ENCODE measurements at regions not wholly inside any gene's neighbourhood (a gene's known extent, or its start where the extent isn't known, plus 50 kb on each side); places are given as distances from the start of the nearest gene placed in this dataset.

DNA sequence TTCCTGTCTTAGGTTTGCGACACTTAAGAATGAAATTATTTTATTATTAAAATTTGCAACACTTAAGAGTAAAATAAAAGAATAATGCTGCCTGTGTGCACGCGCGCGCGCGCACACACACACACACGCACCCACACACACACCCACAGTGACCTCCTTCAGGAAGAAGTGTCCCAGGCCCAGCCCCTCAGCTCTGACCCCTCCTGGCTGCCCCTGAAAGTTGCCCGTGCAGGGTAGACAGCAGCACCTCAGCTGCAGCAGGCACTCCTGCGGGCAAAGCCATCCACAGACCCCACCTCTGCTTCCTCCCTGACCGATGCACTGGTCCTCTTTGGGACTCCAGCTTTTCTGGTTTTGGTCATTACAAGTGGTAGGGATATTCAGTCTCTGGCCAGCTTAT lies 478.2 kb downstream of the NTRK3 start:
- CTCF ChIA-PET, result no interaction called here
- no peak overlapping the region for H3K27ac Mint-ChIP-seq

GRCh38 chr15:87777054-87777561 lies 479.4 kb downstream of the NTRK3 start:
- no peaks in the 10 kb centered on the region for H3K4me1 Mint-ChIP-seq
- ChIA-PET POLR2A (no interaction called here), CTCF (no interaction called here)
- DNase-seq, result no peak
- no peaks in the 10 kb centered on the region for H3K36me3 Mint-ChIP-seq
- H3K27me3 Mint-ChIP-seq, result peaks cover 4% of the 10 kb centered on the region in 2 donors
- Histone ChIP-seq H3K4me1 (ENCODE audit: insufficient read depth, low read length) (no peaks in the 10 kb centered on the region), H3K9me3 (ENCODE audit: low read length) (no peaks in the 10 kb centered on the region), H3K27ac (ENCODE audit: low read depth, low read length) (no peak overlapping the region), H3K4me3 (ENCODE audit: low read length) (no peak overlapping the region), H3K36me3 (ENCODE audit: insufficient read depth, low read length) (no peaks in the 10 kb centered on the region), H3K27me3 (ENCODE audit: insufficient read depth, low read length, poor library complexity, severe bottlenecking) (no peaks in the 10 kb centered on the region)
- H3K4me3 Mint-ChIP-seq, result no peak overlapping the region
- no peak overlapping the region for H3K27ac Mint-ChIP-seq
- H3K9me3 Mint-ChIP-seq, result peaks cover 0 to 6% (median 0%) of the 10 kb centered on the region in 5 donors

More for the DNA sequence above, 478.2 kb downstream of the NTRK3 start:
- Mint-ChIP-seq H3K4me1 (no peaks in the 10 kb centered on the region), H3K9me3 (peaks cover 0 to 6% (median 0%) of the 10 kb centered on the region in 5 donors), H3K4me3 (no peak overlapping the region), H3K36me3 (no peaks in the 10 kb centered on the region), H3K27me3 (peaks cover 4% of the 10 kb centered on the region in 2 donors)
- POLR2A ChIA-PET, result no interaction called here
- Histone ChIP-seq H3K27ac (ENCODE audit: low read depth, low read length) (no peak overlapping the region), H3K27me3 (ENCODE audit: insufficient read depth, low read length, poor library complexity, severe bottlenecking) (no peaks in the 10 kb centered on the region), H3K9me3 (ENCODE audit: low read length) (no peaks in the 10 kb centered on the region), H3K36me3 (ENCODE audit: insufficient read depth, low read length) (no peaks in the 10 kb centered on the region), H3K4me1 (ENCODE audit: insufficient read depth, low read length) (no peaks in the 10 kb centered on the region), H3K4me3 (ENCODE audit: low read length) (no peak overlapping the region)
- DNase-seq, result no peak

- Histone ChIP-seq H3K27ac (ENCODE audit: low read depth, low read length) (no peak overlapping the region), H3K9me3 (ENCODE audit: low read length) (no peaks in the 10 kb centered on the region), H3K27me3 (ENCODE audit: insufficient read depth, low read length, poor library complexity, severe bottlenecking) (no peaks in the 10 kb centered on the region), H3K36me3 (ENCODE audit: insufficient read depth, low read length) (no peaks in the 10 kb centered on the region), H3K4me1 (ENCODE audit: insufficient read depth, low read length) (peaks cover 2% of the 10 kb centered on the region), H3K4me3 (ENCODE audit: low read length) (no peak overlapping the region)
- H3K4me3 Mint-ChIP-seq, result no peak overlapping the region
- CTCF ChIA-PET, result no interaction called here
- H3K36me3 Mint-ChIP-seq, result peaks cover 0 to 4% (median 0%) of the 10 kb centered on the region in 3 donors
- H3K27me3 Mint-ChIP-seq, result peaks cover 0 to 15% of the 10 kb centered on the region in 2 donors
- POLR2A ChIA-PET, result no interaction called here
- peaks cover 0 to 3% (median 0%) of the 10 kb centered on the region in 3 donors for H3K4me1 Mint-ChIP-seq
- DNase-seq, result no peak
- H3K9me3 Mint-ChIP-seq, result peaks cover 0 to 15% (median 3%) of the 10 kb centered on the region in 5 donors
- H3K27ac Mint-ChIP-seq, result no peak overlapping the region
Measured at GRCh38 chr15:87767516-87767915, 489.0 kb downstream of the NTRK3 start.

DNA sequence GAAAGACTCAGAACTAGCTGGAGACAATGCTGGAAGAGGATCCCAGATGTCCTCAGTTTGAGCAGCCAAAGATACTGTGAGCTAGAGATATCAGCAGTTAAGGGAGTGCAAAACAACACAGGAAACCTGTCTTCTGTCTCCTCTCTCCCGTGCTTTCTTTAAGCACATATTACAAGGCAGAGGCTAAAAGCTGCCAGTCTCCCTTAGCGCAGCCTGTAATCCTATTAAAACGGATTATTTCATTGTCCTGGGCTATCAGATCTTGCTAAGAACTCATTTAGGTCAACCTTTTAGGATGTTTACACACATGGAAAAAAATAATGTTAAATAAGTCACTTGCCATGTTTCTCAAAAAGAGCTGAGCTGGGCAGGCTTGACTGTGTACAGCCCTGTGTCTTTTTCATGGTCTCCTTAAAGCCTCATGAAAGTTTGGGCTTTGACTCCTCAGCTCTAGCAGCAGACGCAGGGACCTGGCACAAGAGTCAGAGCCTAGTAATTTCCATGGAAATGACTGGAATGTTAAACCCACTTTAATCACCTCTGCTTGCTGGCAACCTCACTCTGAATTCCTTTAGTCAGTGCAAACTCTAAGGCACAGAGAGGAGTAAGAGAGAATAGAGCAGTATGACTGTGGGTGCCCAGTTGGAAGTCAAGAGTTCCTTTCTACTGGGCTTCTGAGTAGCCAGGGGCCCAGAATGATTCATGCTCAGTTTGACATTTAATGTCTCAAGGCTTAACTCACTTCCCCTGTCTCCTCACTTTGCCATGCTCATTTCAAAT lies 491.9 kb downstream of the NTRK3 start:
- H3K36me3 Mint-ChIP-seq, result peaks cover 0 to 4% (median 0%) of the 10 kb centered on the region in 3 donors
- Histone ChIP-seq H3K4me1 (ENCODE audit: insufficient read depth, low read length) (peaks cover 10% of the 10 kb centered on the region), H3K36me3 (ENCODE audit: insufficient read depth, low read length) (no peaks in the 10 kb centered on the region), H3K4me3 (ENCODE audit: low read length) (no peak overlapping the region), H3K27ac (ENCODE audit: low read depth, low read length) (no peak overlapping the region), H3K27me3 (ENCODE audit: insufficient read depth, low read length, poor library complexity, severe bottlenecking) (no peaks in the 10 kb centered on the region), H3K9me3 (ENCODE audit: low read length) (no peaks in the 10 kb centered on the region)
- ChIA-PET CTCF (no interaction called here), POLR2A (no interaction called here)
- H3K4me1 Mint-ChIP-seq, result peaks cover 11 to 20% (median 17%) of the 10 kb centered on the region in 3 donors
- H3K4me3 Mint-ChIP-seq, result no peak overlapping the region
- peaks cover 0 to 8% (median 2%) of the 10 kb centered on the region in 5 donors for H3K9me3 Mint-ChIP-seq
- DNase-seq, result no peak
- H3K27me3 Mint-ChIP-seq, result peaks cover 0 to 15% of the 10 kb centered on the region in 2 donors
- no peak overlapping the region for H3K27ac Mint-ChIP-seq

DNA sequence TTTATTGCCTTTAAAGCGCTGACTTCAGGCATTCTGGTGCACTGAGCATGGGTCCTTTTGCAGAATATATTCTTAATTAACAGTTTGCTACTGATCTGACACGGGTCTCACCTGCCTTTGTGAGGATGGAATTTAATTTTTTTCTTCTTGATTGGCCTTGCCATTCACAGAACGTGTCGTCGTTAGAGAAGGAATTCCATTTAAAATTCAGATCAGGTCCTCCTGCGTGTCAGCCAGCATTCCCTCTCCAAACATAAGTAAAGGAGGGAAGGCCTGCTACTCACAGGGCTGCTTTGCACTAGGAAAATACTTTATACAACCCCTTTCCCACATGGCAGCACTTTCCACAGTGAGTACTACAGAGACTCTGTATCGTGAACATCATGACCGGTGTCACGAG lies 492.7 kb downstream of the NTRK3 start:
- Histone ChIP-seq H3K27ac (ENCODE audit: low read depth, low read length) (no peak overlapping the region), H3K4me1 (ENCODE audit: insufficient read depth, low read length) (peaks cover 10% of the 10 kb centered on the region), H3K4me3 (ENCODE audit: low read length) (no peak overlapping the region), H3K36me3 (ENCODE audit: insufficient read depth, low read length) (no peaks in the 10 kb centered on the region), H3K27me3 (ENCODE audit: insufficient read depth, low read length, poor library complexity, severe bottlenecking) (no peaks in the 10 kb centered on the region), H3K9me3 (ENCODE audit: low read length) (no peaks in the 10 kb centered on the region)
- ChIA-PET POLR2A (no interaction called here), CTCF (no interaction called here)
- Mint-ChIP-seq H3K27ac (no peak overlapping the region), H3K9me3 (peaks cover 0 to 6% (median 2%) of the 10 kb centered on the region in 5 donors), H3K4me1 (peaks cover 11 to 20% (median 17%) of the 10 kb centered on the region in 3 donors), H3K36me3 (peaks cover 0 to 4% (median 0%) of the 10 kb centered on the region in 3 donors), H3K4me3 (no peak overlapping the region), H3K27me3 (peaks cover 0 to 13% of the 10 kb centered on the region in 2 donors)
- no peak for DNase-seq

- CTCF ChIA-PET, result no interaction called here
- peaks cover 0 to 3% (median 0%) of the 10 kb centered on the region in 5 donors for H3K9me3 Mint-ChIP-seq
- H3K27ac Mint-ChIP-seq, result no peak overlapping the region
Measured at GRCh38 chr15:87761736-87762509, 494.6 kb downstream of the NTRK3 start.

GRCh38 chr15:87760547-87761314 lies 495.8 kb downstream of the NTRK3 start:
- peaks cover 0 to 3% (median 0%) of the 10 kb centered on the region in 5 donors for H3K9me3 Mint-ChIP-seq
- Histone ChIP-seq H3K4me1 (ENCODE audit: insufficient read depth, low read length) (peaks cover 10% of the 10 kb centered on the region), H3K27ac (ENCODE audit: low read depth, low read length) (no peak overlapping the region), H3K9me3 (ENCODE audit: low read length) (no peaks in the 10 kb centered on the region), H3K4me3 (ENCODE audit: low read length) (no peak overlapping the region), H3K27me3 (ENCODE audit: insufficient read depth, low read length, poor library complexity, severe bottlenecking) (no peaks in the 10 kb centered on the region), H3K36me3 (ENCODE audit: insufficient read depth, low read length) (no peaks in the 10 kb centered on the region)
- ChIA-PET CTCF (interaction anchor here (1.7 kb wide), 1 partner anchor 26 kb away, joined by 4 read pairs; no protein-coding TSS in a partner anchor), POLR2A (no interaction called here)
- peaks cover 0 to 1% of the 10 kb centered on the region in 2 donors for H3K27me3 Mint-ChIP-seq
- H3K36me3 Mint-ChIP-seq, result no peaks in the 10 kb centered on the region
- H3K4me1 Mint-ChIP-seq, result peaks cover 11 to 20% (median 17%) of the 10 kb centered on the region in 3 donors
- DNase-seq, result no peak
- no peak overlapping the region for H3K27ac Mint-ChIP-seq
- peak overlapping the region in 1 of 7 donors; percentile 15 for H3K4me3 Mint-ChIP-seq

More at GRCh38 chr15:87761736-87762509, 494.6 kb downstream of the NTRK3 start:
- no peak for DNase-seq
- Histone ChIP-seq H3K4me1 (ENCODE audit: insufficient read depth, low read length) (peaks cover 10% of the 10 kb centered on the region), H3K9me3 (ENCODE audit: low read length) (no peaks in the 10 kb centered on the region), H3K4me3 (ENCODE audit: low read length) (no peak overlapping the region), H3K27ac (ENCODE audit: low read depth, low read length) (no peak overlapping the region), H3K27me3 (ENCODE audit: insufficient read depth, low read length, poor library complexity, severe bottlenecking) (no peaks in the 10 kb centered on the region), H3K36me3 (ENCODE audit: insufficient read depth, low read length) (no peaks in the 10 kb centered on the region)
- no peak overlapping the region for H3K4me3 Mint-ChIP-seq
- peaks cover 0 to 1% of the 10 kb centered on the region in 2 donors for H3K27me3 Mint-ChIP-seq
- POLR2A ChIA-PET, result no interaction called here
- peaks cover 11 to 20% (median 17%) of the 10 kb centered on the region in 3 donors for H3K4me1 Mint-ChIP-seq
- no peaks in the 10 kb centered on the region for H3K36me3 Mint-ChIP-seq
